Stimulated activated memory B cell treated with anti-CD40 and anti-IgM and Interleukin-4, amounts not matched to agents 10 μg/mL and 1 μg/mL and 100 μg/mL, for 72 hours (primary cell): ENCODE measurements at regions not wholly inside any gene's neighbourhood (a gene's known extent, or its start where the extent isn't known, plus 50 kb on each side); places are given as distances from the start of the nearest gene placed in this dataset.
A peak's percentile ranks its signal among the peaks of the same experiment; 100 is the strongest.

Source experiments
- ATAC-seq: fragments of 150-1000 bp; cut with Tn5 transposase; 2 replicates; pipeline ENCODE4 v1.10.0; 2021
- H3K27ac Mint-ChIP-seq: one replicate; pipeline ENCODE4 v1.8.0; 2022; ENCODE audit warnings: mild to moderate bottlenecking, mixed read lengths
- H3K27me3 Mint-ChIP-seq: one replicate; pipeline ENCODE4 v1.8.0; 2022; ENCODE audit warnings: mixed read lengths
- H3K36me3 Mint-ChIP-seq: one replicate; pipeline ENCODE4 v1.8.0; 2022; ENCODE audit warnings: mixed read lengths
- H3K4me1 Mint-ChIP-seq: one replicate; pipeline ENCODE4 v1.8.0; 2022; ENCODE audit warnings: mixed read lengths
- H3K4me3 Mint-ChIP-seq: one replicate; pipeline ENCODE4 v1.8.0; 2022; ENCODE audit warnings: mild to moderate bottlenecking, moderate library complexity, mixed read lengths
- H3K9me3 Mint-ChIP-seq: one replicate; pipeline ENCODE4 v1.8.0; 2022; ENCODE audit warnings: mixed read lengths

- Mint-ChIP-seq H3K9me3 (no peaks in the 10 kb centered on the region), H3K4me1 (peaks cover 44% of the 10 kb centered on the region), H3K27ac (peak overlapping the region; percentile 23), H3K27me3 (peaks cover 90% of the 10 kb centered on the region), H3K36me3 (no peaks in the 10 kb centered on the region), H3K4me3 (peak overlapping the region; percentile 84)
- ATAC-seq = no peak
These were observed 75.9 kb downstream of the INSIG1 start for GRCh38 chr7:155373359-155374273.

GRCh38 chr7:155374276-155375252, 76.9 kb downstream of the INSIG1 start:
- Mint-ChIP-seq H3K4me1 (peaks cover 46% of the 10 kb centered on the region), H3K27me3 (peaks cover 90% of the 10 kb centered on the region), H3K4me3 (peak overlapping the region; percentile 73), H3K9me3 (no peaks in the 10 kb centered on the region), H3K27ac (peak overlapping the region; percentile 10), H3K36me3 (no peaks in the 10 kb centered on the region)
- no peak for ATAC-seq

GRCh38 chr7:155375337-155376277, 77.9 kb downstream of the INSIG1 start:
- Mint-ChIP-seq H3K36me3 (no peaks in the 10 kb centered on the region), H3K4me1 (peaks cover 56% of the 10 kb centered on the region), H3K4me3 (peak overlapping the region; percentile 62), H3K9me3 (no peaks in the 10 kb centered on the region), H3K27ac (no peak overlapping the region), H3K27me3 (peaks cover 92% of the 10 kb centered on the region)
- ATAC-seq = no peak

- ATAC-seq = no peak
- no peaks in the 10 kb centered on the region for H3K36me3 Mint-ChIP-seq
- H3K4me1 Mint-ChIP-seq = peaks cover 72% of the 10 kb centered on the region
- no peak overlapping the region for H3K27ac Mint-ChIP-seq
- H3K9me3 Mint-ChIP-seq = no peaks in the 10 kb centered on the region
- peaks cover 95% of the 10 kb centered on the region for H3K27me3 Mint-ChIP-seq
- no peak overlapping the region for H3K4me3 Mint-ChIP-seq
These were observed 79.6 kb downstream of the INSIG1 start for GRCh38 chr7:155377071-155377837.

GRCh38 chr7:155377838-155378579, 79.9 kb upstream of the EN2 start:
- no peak for ATAC-seq
- no peak overlapping the region for H3K4me3 Mint-ChIP-seq
- peaks cover 67% of the 10 kb centered on the region for H3K4me1 Mint-ChIP-seq
- H3K27ac Mint-ChIP-seq = no peak overlapping the region
- peaks cover 99% of the 10 kb centered on the region for H3K27me3 Mint-ChIP-seq
- H3K9me3 Mint-ChIP-seq = no peaks in the 10 kb centered on the region
- no peaks in the 10 kb centered on the region for H3K36me3 Mint-ChIP-seq

- Mint-ChIP-seq H3K4me3 (no peak overlapping the region), H3K36me3 (no peaks in the 10 kb centered on the region), H3K27ac (no peak overlapping the region), H3K9me3 (no peaks in the 10 kb centered on the region), H3K4me1 (peaks cover 62% of the 10 kb centered on the region), H3K27me3 (peaks cover 93% of the 10 kb centered on the region)
- no peak for ATAC-seq
These were observed 79.4 kb upstream of the EN2 start for GRCh38 chr7:155378580-155378934.

GRCh38 chr7:155378959-155379871, 78.7 kb upstream of the EN2 start:
- H3K36me3 Mint-ChIP-seq = no peaks in the 10 kb centered on the region
- H3K27ac Mint-ChIP-seq = no peak overlapping the region
- no peaks in the 10 kb centered on the region for H3K9me3 Mint-ChIP-seq
- no peak overlapping the region for H3K4me3 Mint-ChIP-seq
- peaks cover 93% of the 10 kb centered on the region for H3K27me3 Mint-ChIP-seq
- no peak for ATAC-seq
- peaks cover 55% of the 10 kb centered on the region for H3K4me1 Mint-ChIP-seq

- H3K27ac Mint-ChIP-seq = no peak overlapping the region
- no peak overlapping the region for H3K4me3 Mint-ChIP-seq
- H3K36me3 Mint-ChIP-seq = no peaks in the 10 kb centered on the region
- peaks cover 44% of the 10 kb centered on the region for H3K4me1 Mint-ChIP-seq
- H3K9me3 Mint-ChIP-seq = no peaks in the 10 kb centered on the region
- peaks cover 93% of the 10 kb centered on the region for H3K27me3 Mint-ChIP-seq
- ATAC-seq = peak; percentile 71
These were observed 77.6 kb upstream of the EN2 start for GRCh38 chr7:155380221-155380861.

- no peaks in the 10 kb centered on the region for H3K36me3 Mint-ChIP-seq
- no peaks in the 10 kb centered on the region for H3K9me3 Mint-ChIP-seq
- H3K27ac Mint-ChIP-seq = no peak overlapping the region
- ATAC-seq = no peak
- peak overlapping the region; percentile 71 for H3K4me3 Mint-ChIP-seq
- H3K4me1 Mint-ChIP-seq = peaks cover 35% of the 10 kb centered on the region
- peaks cover 93% of the 10 kb centered on the region for H3K27me3 Mint-ChIP-seq
These were observed 76.7 kb upstream of the EN2 start for GRCh38 chr7:155380976-155381851.

- Mint-ChIP-seq H3K4me3 (peak overlapping the region; percentile 71), H3K9me3 (no peaks in the 10 kb centered on the region), H3K27me3 (peaks cover 95% of the 10 kb centered on the region), H3K36me3 (no peaks in the 10 kb centered on the region), H3K27ac (no peak overlapping the region), H3K4me1 (peaks cover 35% of the 10 kb centered on the region)
- ATAC-seq = peak; percentile 40
These were observed 75.8 kb upstream of the EN2 start for GRCh38 chr7:155381852-155382801.

- Mint-ChIP-seq H3K4me3 (no peak overlapping the region), H3K36me3 (no peaks in the 10 kb centered on the region)
These were observed 75.1 kb upstream of the EN2 start for GRCh38 chr7:155382802-155383171.

More at GRCh38 chr7:155382802-155383171, 75.1 kb upstream of the EN2 start:
- no peak for ATAC-seq
- Mint-ChIP-seq H3K27ac (no peak overlapping the region), H3K27me3 (peaks cover 95% of the 10 kb centered on the region), H3K9me3 (no peaks in the 10 kb centered on the region), H3K4me1 (peaks cover 30% of the 10 kb centered on the region)
